Psoas muscle (tissue), 7 donors: ENCODE measurements at regions not wholly inside any gene's neighbourhood (a gene's known extent, or its start where the extent isn't known, plus 50 kb on each side); places are given as distances from the start of the nearest gene placed in this dataset.

ENCODE experiments used
- ATAC-seq, 4 donors: fragments of 200-7000 bp; cut with Tn5 transposase; one replicate each; pipeline ENCODE4 v1.9.1; 2020; ENCODE audit warnings: moderate library complexity in 3 of 4, mild to moderate bottlenecking in 2 of 4
- DNase-seq, 2 donors: peaks; one replicate each; pipeline ENCODE4 v3.0.0-alpha.2; 2020
- H3K27ac ChIP-seq: fragments of 200-600 bp; one replicate; pipeline ENCODE4 v1.8.0; 2022
- H3K27me3 ChIP-seq, 3 donors: fragments of 200-600 bp in 1 of 3; one replicate each; pipeline versions ENCODE4 v1.6.1 to v1.8.0; 2013 to 2022; ENCODE audit warnings: low read length in 2 of 3, mild to moderate bottlenecking in 2 of 3, moderate library complexity in 1 of 3; ENCODE audit not compliant: insufficient read depth in 3 of 3
- H3K36me3 ChIP-seq, 2 donors: fragments of 200-600 bp in 1 of 2; one replicate each; pipeline versions ENCODE4 v1.6.1 to v1.8.0; 2013 to 2022; ENCODE audit warnings: low read depth in 1 of 2, mild to moderate bottlenecking in 1 of 2, moderate library complexity in 1 of 2; ENCODE audit not compliant: insufficient read depth in 1 of 2
- H3K4me1 ChIP-seq: fragments of 200-600 bp; one replicate; pipeline ENCODE4 v1.8.0; 2022
- H3K4me3 ChIP-seq: fragments of 200-600 bp; one replicate; pipeline ENCODE4 v1.8.0; 2022; ENCODE audit warnings: mild to moderate bottlenecking
- H3K9me3 ChIP-seq: fragments of 200-600 bp; one replicate; pipeline ENCODE4 v1.8.0; 2022
- WGBS, 3 donors: extraction: QIAGEN DNeasy Blood & Tissue Kit; methylation state at CpG; one replicate each; pipeline versions ENCODE4 v1.1.6 to v1.1.7; 2013; 5-methylcytosine and 5-hydroxymethylcytosine counted together
- intact Hi-C, 2 donors: fragments of 100-400 bp; cut with DNase I; formaldehyde crosslinking; loops; one replicate each; pipeline versions ENCODE4 v1.11.0 to v1.14.2; 2022
- TF ChIP-seq, protein P1 (sequence below): fragments of 200-600 bp; IDR thresholded peaks from one replicate; pipeline ENCODE4 v1.8.0; 2022; ENCODE audit warnings: antibody characterized with exemption
- donor health status: healthy with polysubstance abuse.
- donor health status: DM: no; HTN: no; CAD: no; lungs with moderate emphysema.
- donor health status: Bipolar disorder and iron deficiency.
- donor health status: healthy.
- donor health status: DM: yes; HTN: yes; CAD: no.
- donor health status: DM: no; HTN: no; CAD: no.
- donor health status: DM: yes; HTN: yes; CAD: no.

DNA sequence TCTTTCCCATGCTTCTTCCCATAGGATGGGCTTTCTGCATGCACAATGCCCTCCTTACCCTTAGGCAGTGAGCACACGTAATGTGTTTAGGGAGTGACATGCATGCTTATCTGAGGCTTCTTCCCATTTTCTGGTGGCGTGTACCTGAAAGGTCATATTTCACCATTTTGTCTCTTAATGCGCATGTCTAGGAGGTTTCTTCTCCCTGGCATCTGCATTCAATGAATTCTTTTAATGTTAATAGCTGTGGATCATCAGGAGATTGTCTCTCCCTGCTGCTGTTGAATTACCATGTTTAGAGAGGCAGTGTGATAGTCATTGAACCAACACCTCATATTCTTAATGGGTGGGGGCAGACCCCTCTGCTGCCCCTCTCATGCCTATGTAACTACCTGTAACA is 205.6 kb upstream of the SGO1 start:
- intact Hi-C loops, result no loop called here
- Histone ChIP-seq H3K4me3 (no peak overlapping the region), H3K27me3 (no peaks in the 10 kb centered on the region), H3K27ac (no peak overlapping the region), H3K9me3 (no peaks in the 10 kb centered on the region), H3K4me1 (no peaks in the 10 kb centered on the region), H3K36me3 (no peaks in the 10 kb centered on the region)
- no peak for DNase-seq
- no peak for ATAC-seq
- TF ChIP-seq, protein P1, sequence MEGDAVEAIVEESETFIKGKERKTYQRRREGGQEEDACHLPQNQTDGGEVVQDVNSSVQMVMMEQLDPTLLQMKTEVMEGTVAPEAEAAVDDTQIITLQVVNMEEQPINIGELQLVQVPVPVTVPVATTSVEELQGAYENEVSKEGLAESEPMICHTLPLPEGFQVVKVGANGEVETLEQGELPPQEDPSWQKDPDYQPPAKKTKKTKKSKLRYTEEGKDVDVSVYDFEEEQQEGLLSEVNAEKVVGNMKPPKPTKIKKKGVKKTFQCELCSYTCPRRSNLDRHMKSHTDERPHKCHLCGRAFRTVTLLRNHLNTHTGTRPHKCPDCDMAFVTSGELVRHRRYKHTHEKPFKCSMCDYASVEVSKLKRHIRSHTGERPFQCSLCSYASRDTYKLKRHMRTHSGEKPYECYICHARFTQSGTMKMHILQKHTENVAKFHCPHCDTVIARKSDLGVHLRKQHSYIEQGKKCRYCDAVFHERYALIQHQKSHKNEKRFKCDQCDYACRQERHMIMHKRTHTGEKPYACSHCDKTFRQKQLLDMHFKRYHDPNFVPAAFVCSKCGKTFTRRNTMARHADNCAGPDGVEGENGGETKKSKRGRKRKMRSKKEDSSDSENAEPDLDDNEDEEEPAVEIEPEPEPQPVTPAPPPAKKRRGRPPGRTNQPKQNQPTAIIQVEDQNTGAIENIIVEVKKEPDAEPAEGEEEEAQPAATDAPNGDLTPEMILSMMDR, result no peak
- 64 to 70% (median 65%) methylated on average over 3 of the region's 3 CpGs for WGBS, 3 donors

- Histone ChIP-seq H3K4me1 (no peaks in the 10 kb centered on the region), H3K27ac (no peak overlapping the region), H3K9me3 (no peaks in the 10 kb centered on the region), H3K36me3 (no peaks in the 10 kb centered on the region), H3K4me3 (no peak overlapping the region), H3K27me3 (no peaks in the 10 kb centered on the region)
- no peak for ATAC-seq
- 63 to 71% (median 64%) methylated on average over 1 of the region's 1 CpG for WGBS, 3 donors
- no peak for DNase-seq
- TF ChIP-seq, protein P1, result no peak
- intact Hi-C loops, result no loop called here
Observed at GRCh38 chr3:20388971-20389370, 203.0 kb upstream of the SGO1 start.

DNA sequence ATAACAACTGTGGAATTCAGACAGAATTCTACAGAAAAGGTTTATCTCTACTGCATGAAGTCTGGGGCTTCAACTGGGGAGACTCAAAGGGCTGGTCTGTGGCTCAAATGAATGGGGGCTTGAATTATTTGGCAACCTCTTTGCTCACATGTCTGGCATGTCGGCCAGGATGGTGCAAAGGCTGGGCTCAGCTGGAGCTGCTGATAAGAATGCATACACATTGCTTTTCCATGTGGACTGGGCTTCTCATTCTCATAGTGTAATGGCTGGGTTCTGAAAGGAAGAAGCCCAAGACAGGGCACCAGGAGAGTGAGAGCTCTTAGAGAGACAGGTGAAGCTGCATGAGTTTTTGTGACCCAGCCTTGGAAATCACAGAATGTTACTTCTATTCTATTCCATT is 194.3 kb upstream of the SGO1 start:
- TF ChIP-seq, protein P1, result no peak
- DNase-seq (no peak), ATAC-seq (no peak)
- no peaks in the 10 kb centered on the region for H3K4me1 ChIP-seq
- H3K9me3 ChIP-seq, result no peaks in the 10 kb centered on the region
- WGBS, 3 donors, result 13 to 24% (median 22%) methylated on average over 1 of the region's 1 CpG
- H3K27ac ChIP-seq, result no peak overlapping the region
- no peak overlapping the region for H3K4me3 ChIP-seq
- intact Hi-C loops, result no loop called here
- no peaks in the 10 kb centered on the region for H3K36me3 ChIP-seq
- no peaks in the 10 kb centered on the region for H3K27me3 ChIP-seq

DNA sequence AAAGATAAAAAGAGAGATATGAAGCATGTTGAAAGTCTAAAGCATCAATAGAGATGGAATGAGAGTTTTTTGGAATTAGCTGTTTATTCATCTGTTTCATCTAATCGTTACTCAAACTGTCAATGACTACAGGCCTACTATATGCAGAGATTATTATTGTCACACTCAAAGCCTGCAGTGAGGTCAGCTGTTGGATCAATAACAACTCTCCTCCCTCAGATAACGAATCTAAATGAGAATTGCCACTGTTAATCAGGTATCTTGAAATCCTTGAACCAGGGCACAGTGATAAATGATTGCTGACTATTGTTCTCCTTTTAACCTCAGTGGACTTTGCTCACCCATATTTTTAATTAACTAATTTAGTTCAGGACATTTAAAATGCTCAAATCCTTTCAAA is 192.3 kb upstream of the SGO1 start:
- TF ChIP-seq, protein P1, result no peak
- Histone ChIP-seq H3K27me3 (no peaks in the 10 kb centered on the region), H3K4me3 (no peak overlapping the region), H3K27ac (no peak overlapping the region), H3K36me3 (no peaks in the 10 kb centered on the region), H3K9me3 (no peaks in the 10 kb centered on the region), H3K4me1 (no peaks in the 10 kb centered on the region)
- DNase-seq (no peak), ATAC-seq (no peak)
- intact Hi-C loops, result no loop called here
- WGBS, 3 donors, result 41 to 54% (median 50%) methylated on average over 2 of the region's 2 CpGs

DNA sequence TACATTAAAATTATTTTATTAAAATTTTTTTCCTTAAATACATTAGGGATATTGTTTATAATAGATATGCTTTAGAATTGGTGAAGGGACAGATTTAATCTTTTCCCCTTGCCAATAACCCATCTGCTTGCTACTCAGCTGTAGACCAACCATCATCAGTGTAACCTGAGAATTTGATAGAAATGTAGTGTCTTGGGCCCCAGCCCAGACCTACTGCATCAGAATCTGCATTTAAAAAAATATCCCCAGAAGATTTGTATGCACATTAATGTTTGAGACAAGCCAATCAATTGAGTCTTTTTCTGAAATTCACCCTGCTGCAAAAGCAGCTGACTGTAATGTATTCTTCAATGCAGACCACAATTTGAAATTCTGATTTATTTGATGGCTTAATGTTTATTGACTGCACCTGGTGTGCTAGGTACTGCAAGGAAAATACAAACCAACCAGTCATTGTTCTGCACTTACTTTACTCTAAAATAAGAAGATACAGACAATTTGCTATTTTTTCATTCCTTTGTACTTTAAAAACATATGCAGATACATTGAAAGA is 190.7 kb upstream of the SGO1 start:
- no peak overlapping the region for H3K4me3 ChIP-seq
- no peaks in the 10 kb centered on the region for H3K27me3 ChIP-seq
- no peak for DNase-seq
- H3K36me3 ChIP-seq, result no peaks in the 10 kb centered on the region
- H3K4me1 ChIP-seq, result no peaks in the 10 kb centered on the region
- H3K9me3 ChIP-seq, result no peaks in the 10 kb centered on the region
- intact Hi-C loops, result no loop called here
- no peak overlapping the region for H3K27ac ChIP-seq
- TF ChIP-seq, protein P1, result no peak
- no peak for ATAC-seq
